B cell (primary cell): ENCODE measurements at regions not wholly inside any gene's neighbourhood (a gene's known extent, or its start where the extent isn't known, plus 50 kb on each side); places are given as distances from the start of the nearest gene placed in this dataset.

Experiments used
- EZH2 ChIP-seq: IDR thresholded peaks from 2 replicates; pipeline ENCODE4 v1.6.1; 2012; ENCODE audit warnings: borderline replicate concordance, low read depth, mild to moderate bottlenecking, moderate library complexity, low read length; ENCODE audit not compliant: insufficient read depth, poor library complexity, severe bottlenecking
- TF ChIP-seq, protein P1 (sequence below): fragments of 200-600 bp; IDR thresholded peaks from one replicate; pipeline ENCODE4 v1.8.0; 2022; ENCODE audit warnings: antibody characterized with exemption, mild to moderate bottlenecking

DNA sequence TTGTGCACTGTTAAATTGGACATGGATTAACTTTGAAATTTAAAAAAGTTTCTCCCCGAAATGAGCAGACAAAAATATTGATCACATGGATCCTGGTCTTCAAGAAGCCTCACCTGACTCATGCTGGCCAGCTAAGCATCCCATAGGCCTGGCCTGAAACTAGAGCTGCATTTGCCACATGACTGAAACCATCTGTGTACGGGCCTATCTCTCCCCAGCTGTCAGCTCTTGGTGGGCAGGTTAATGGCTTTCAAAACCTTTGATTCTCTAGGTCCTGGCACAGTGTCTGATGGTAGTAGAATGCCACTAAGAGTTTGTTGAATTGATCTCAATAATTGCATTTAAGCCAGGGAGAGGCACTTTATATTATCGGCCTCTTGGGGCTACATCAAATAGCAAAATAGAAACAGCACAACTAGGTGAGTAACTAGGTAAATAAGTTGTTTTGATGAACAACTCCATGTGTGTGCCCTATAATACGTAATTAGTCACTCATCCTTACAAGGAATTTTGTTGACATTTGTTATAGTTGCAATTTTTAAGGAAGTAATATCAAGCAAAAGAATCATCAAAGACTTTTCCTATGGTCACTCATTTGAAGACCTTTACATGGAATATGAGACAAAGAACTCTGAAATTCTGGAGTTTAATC, 251.1 kb downstream of the SP3 start:
- TF ChIP-seq, protein P1, sequence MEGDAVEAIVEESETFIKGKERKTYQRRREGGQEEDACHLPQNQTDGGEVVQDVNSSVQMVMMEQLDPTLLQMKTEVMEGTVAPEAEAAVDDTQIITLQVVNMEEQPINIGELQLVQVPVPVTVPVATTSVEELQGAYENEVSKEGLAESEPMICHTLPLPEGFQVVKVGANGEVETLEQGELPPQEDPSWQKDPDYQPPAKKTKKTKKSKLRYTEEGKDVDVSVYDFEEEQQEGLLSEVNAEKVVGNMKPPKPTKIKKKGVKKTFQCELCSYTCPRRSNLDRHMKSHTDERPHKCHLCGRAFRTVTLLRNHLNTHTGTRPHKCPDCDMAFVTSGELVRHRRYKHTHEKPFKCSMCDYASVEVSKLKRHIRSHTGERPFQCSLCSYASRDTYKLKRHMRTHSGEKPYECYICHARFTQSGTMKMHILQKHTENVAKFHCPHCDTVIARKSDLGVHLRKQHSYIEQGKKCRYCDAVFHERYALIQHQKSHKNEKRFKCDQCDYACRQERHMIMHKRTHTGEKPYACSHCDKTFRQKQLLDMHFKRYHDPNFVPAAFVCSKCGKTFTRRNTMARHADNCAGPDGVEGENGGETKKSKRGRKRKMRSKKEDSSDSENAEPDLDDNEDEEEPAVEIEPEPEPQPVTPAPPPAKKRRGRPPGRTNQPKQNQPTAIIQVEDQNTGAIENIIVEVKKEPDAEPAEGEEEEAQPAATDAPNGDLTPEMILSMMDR = no peak
- TF ChIP-seq EZH2 = no peak
